ENCODE measurements at regions not wholly inside any gene's neighbourhood (a gene's known extent, or its start where the extent isn't known, plus 50 kb on each side); places are given as distances from the start of the nearest gene placed in this dataset.
A peak's percentile ranks its signal among the peaks of the same experiment; 100 is the strongest.

DNA sequence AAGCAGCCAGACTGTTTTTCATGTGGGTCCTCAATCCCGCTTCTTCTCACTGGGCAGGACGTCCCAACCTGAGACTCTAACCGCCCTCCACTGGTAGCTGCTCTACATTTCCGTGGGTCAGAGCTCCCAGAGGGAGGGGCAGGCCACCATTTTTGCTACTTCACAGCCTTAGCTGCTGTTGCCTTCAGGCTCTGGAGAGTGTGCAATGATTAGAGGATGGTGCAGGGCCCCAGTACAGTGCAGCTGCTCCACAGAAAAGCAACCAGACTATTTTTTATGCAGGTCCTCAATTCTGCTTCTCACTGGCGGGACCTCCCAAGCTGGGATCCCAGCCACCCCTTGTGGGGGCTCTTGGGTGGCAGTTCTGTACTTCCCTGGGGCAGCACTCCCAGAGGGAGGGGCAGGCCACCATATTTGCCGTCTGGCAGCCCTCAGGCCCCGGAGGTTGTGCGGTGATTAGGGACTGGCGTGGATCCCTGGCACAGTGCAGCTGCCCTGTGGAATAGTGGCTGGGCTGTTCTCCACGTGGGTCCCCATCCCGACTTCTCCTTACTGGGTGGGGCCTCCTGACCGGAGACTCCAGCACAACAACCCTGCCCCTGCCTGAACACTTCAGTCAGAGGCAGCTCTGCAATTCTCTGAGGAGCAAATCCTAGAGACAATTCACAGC, 647.6 kb upstream of the PKN2 start:
- DNase-seq: no peak

DNA sequence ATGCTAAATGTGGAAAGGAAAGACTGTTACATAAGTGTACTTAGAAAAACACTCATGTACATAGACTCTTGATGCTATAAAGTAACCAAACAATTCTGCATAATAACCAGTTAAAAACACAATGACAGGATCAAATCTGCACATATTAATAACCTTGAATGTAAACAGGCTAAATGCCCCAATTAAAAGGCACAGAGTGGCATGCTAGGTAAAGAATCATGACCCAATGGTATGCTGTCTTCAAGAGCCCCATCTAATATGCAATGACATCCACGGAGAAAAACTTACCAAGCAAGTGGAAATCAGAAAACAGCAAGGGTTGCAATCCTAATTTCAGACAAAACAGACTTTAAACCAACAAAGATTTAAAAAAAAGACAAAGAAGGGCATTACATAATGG, 644.8 kb upstream of the PKN2 start:
- DNase-seq: no peak

DNA sequence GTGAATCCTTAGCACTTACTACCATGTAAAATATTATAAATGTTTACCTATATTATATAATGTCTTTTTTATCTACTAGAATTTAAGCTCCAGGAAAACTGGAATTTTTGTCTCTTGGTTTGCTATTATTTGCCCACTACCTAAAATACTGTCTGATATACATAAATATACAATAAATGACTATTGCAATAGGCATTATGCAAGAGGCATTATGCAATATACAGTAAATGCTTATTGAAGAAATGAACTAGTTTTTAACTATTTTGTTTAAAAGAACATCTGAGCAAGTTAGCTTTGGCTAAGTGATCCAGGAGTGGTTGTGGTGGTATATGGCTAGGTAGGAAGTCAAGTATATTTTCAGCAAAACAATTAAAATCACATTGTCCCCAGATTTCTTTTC, 640.2 kb upstream of the PKN2 start:
- no peak for DNase-seq

DNA sequence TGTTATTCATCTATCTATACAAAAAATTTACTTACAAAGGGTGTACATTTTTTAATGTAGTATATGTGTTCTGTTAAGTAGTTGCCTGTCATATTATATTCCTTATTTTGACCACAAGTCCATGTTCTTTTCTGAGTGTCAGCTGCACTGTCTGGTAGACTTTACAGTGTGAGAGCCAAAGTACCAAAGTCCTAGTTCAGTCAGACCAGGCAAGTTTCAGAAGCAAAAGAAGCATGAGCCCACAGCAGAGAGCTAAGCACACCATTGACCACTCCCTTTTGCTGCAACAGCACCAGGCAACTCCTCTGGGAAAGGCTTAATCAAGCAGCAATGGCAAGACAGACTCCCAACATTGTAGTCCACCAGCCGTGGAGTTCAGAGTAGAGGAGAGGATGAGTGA, 631.9 kb upstream of the PKN2 start:
- no peak for DNase-seq

DNA sequence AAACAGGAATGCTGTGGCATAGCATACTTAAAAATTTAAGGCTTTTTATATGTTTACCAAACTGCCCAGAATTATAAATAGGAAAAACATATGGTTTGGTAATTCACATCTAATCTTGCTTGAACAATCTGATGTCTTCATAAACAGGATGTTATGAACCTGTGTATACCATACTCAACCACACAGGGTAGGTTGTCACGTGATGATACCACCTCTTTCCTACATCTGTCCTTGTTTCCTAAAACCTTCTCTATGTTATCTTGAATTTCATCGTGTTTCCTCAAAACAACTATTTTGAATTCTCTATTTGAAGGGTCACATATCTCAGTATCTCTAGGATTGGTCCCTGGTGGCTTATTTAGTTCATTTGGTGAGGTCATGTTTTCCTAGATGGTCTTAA, 631.0 kb upstream of the PKN2 start:
- DNase-seq: no peak

DNA sequence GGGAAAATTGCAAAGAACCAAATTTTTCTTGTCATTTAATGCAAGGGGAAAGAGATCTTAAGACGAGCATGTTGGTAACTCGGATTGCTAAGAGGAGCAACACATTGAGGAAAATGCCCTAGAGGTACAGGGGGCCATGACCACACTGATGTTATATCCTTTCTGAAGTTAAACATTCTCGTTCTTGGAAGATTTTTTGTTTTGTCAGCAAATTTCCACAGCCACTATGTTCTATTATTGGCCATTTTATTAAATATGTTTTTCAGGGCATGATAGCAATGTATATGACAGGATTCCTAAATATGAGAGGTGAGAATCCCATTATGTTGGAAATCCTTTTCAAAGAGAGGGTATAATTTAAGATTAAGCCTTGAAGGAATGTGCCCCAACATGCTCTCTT, 627.2 kb upstream of the PKN2 start:
- DNase-seq: no peak

DNA sequence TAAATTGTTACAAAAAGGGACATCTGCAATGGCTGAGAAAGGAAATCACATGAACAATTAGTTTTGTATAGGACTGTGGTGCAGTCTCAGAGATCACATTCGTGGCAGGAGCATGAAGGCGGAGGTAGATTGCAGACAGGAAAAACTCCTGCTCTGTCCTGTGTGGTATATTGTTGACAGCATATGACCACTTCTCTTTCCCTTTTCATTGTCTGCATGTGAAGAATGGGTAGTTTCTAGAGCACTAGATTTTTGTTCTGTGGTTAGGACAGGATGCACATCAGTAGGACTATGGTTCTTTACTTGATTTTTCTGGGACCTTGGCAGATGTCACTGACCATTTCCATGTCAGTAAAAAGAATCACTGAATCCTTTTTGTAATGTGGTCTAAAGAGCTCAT, 625.9 kb upstream of the PKN2 start:
- no peak for DNase-seq

DNA sequence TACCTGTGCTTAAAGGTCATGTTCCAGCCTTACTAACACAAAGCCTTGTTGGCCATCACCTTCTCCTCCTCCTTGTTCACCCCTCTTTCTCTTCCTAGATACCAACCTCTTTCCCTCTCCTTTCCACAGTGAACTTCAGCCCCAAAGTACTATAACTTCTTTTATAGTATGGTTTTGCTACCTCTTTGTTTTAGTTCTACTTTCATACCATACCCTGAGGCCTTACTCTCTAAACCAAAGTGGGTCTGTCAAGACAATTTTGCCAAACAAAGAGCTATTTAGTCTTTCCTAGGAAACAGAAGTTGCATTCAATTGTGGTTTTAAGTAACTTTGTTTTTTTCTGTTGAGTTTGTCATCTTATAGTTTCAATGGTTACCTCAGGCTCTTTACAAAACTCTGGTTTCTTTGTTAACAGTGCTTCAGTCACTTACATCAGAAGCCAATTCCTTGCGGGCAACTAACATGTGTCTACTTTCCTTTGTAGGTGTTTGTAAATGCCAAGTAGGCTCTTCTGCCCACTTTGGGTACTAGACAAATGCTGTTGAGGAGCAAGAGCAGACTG, 623.9 kb upstream of the PKN2 start:
- no peak for DNase-seq

DNA sequence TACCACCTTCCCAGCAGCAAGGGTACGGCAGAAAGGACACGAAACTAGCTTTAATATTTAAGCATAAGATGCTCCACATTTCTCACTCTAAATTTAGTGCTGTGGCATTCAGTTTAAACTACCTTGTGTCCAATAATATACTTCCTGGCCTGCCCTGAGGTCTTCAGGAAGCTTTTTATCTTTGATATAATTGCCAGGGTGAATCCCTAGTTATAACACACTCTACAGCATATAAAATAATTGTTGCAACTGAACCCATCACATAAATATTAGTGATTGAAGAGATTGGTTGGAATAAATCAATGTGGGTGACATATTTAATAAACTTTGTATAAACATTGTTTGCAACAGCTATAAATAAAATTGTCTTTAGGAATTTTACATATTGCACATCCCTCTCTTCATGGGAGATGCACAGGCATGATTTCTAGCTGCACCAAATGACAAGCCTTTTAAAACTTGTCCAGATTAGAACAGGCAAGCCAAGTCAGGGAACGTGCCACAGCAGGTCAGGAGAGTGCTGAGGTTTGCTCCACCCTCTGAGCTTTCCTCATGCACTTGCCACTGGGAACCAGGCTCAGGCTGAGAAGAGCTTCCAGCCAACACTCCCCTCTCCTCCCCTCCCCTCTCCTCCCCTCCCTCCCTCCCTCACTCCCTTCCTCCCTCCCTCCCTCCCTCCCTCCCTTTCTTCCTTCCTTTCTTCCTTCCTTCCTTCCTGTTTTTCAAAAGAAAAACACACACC, 623.2 kb upstream of the PKN2 start:
- DNase-seq: peak; percentile 8 to 51 (median 10)

DNA sequence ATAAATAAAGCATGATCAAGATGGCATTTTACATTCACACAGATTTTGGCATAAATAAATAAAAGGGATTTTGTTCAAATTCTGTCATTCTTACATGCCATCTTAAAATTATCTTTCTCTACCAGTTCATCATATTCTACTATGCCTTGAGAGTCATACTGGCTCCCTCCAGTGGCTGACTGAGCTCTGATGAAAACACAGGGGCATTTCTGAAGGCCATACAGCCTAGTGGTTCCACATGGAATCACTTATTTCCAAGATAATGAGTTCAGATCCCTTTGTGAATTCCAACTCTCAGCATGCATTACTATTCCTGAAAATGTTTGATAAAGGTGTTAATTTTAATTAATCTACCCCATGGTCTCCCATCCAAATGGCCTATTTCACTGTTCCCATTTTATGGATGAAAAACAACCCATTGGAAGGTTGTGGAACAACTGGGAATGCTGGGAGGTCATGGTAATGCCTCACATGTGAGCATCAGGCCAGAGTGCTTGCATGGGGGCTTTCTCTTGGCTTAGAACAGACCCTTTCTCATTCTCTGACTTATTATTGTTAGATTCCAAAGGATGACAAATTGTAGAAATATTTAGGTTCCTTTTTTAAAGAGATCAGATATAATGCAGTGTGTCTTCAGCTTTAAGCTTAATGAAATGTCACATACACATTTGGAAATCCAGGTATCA, 622.4 kb upstream of the PKN2 start:
- DNase-seq: peak; percentile 23 to 73 (median 60)

DNA sequence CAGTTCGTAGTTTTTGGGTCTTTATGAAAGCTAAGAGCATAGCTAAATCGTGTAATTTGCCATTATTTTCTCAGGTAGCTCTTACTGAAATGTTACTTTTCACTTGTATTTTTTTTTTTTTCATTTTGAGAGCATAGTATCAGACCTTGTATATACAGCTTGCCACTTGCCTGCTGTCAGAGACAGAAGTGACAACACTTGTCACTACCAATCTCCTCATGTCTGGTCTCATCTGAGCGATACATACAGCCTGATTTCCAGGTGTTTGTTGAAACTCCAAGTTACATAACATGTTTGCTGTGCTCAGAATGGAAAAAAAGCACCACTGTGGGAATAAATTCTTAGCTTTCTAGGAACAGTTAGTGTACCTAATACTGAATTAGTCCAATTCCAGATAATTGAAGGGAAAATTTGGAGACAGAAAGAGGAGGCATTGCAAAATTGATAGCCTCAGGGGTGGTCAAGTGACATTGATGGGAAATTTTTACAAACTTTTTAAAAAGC, 621.4 kb upstream of the PKN2 start:
- peak in 1 of 3 experiments; percentile 3 for DNase-seq

DNA sequence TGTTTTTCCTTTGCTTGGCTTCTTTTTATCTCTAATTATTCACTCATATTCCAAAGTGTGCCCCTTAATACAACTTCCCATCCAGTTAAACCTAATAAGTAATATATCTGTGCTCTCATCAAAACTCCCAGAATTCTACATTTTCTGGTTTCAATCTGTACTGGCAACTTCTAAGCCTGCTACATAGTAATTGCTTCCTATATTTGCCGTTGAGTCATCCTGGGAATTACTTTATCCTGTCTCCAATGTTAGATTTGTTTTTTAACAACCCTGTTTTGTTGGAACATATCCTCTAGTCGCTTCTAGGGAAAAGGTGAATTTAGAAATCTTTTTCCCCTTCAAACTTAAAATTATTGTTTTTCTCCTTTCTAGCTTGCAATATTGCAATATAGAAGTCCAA, 620.5 kb upstream of the PKN2 start:
- no peak for DNase-seq

DNA sequence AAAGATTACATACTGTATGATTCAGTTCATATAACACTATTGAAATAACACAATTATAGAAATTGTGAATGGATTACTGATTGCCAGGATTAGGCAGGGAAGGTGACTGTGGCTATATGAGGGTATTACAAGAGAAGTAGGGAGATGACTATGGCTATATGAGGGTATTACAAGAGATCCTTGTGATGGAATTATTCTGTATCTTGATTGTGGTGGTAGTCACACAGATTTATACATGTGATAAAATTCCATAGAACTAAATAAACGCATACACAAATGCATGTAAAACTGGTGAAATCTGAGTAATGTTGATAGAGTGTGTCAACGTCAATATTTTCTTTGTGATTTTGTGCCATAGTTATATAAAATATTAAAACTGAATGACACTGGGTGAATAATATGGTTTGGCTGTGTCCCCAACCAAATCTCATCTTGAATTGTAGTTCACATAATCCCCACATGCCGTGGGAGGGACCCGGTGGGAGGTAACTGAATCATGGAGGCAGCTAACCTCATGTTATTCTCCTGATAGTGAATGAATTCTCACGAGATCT, 615.6 kb upstream of the PKN2 start:
- no peak for DNase-seq

DNA sequence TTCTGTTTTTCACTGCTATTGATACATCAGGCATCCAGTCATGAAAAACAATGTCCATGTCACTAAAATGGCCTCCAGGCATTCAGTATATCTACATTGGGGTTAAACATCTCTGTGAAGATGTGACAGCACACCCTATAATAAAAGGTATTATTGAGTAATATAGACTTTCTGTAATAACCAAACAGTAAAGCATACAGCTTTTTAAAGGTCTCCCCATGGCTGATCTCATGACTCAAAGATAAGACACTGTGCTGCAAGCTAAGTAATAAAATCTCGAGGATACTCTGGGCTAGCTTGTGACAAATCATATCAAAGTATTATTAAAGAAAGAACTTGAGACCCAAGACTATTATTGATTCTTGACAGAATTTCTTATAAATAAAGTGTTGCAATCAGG, 613.1 kb upstream of the PKN2 start:
- DNase-seq: no peak

DNA sequence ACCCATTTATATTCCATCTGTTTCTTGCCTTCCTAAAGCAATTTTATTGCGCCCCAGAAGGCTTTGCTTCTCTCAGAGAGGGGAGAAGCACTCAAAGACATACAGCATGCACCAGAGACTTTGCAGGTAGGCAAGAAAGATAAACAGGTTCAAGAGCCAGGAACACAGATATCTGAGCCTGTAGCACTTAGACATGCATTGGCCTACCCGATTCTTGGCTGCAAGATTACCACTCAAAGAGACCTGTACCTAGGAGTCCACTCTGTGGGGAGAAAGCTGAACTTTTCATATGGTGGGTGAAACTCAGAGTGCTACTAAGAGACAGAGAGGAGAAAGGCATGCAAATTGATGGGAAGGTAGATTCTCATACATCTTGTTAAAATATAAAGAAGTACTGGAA, 609.4 kb upstream of the PKN2 start:
- DNase-seq: no peak

DNA sequence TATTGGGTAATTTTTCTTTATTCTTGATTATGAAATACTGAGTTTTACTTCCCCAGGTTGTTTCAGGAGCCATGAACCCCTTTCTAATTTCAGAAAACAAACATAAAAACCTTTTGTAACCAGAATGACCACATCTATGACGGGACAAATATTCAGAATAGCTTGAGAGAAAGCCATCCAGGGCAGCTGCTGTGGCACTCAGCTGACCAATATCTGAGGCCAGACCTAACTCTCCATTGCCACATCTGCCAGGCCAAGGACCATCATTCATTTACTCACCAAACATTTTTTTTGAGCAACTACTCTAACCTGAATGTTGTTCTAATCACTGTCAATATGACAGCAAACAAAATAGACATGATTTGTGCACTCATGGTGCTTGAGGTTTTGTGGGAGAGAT, 608.3 kb upstream of the PKN2 start:
- no peak for DNase-seq

DNA sequence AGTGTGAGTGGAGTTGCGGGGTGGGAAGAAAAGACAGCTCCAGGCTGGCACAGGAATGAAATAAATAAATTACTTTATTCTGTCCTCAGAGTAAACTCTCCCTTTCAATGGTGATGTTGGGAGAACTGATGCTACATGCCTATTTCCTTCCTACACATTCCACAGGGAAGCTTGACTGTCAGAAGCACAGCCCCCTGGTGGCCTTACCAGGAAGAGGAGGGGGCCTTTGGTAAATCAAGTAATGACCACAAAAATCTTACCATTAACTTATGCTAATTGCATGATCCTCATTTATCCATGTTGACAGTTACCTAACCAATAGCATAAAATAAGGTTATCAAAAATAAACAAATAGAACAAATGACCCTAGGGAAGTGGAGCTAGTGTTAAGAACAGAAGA, 605.0 kb upstream of the PKN2 start:
- peak in 2 of 3 experiments; percentile 3 to 18 for DNase-seq

DNA sequence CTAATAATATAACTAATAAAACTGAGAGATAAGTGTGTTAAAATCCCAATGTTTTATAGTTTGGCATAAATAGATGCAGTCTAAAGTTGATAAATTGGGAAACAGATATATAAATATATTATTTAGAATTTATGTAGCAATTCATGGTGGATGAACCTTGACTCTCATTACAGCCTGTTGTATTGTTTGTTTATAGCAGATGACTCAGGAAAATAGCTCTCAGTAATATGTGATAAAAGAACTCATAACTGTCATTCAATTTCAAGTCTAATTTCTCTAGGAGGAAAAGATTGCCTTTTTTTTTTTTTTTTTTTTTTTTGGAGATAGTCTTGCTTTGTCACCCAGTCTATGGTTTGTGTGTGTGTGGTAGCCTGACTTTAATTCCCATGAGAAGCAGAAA, 603.2 kb upstream of the PKN2 start:
- DNase-seq: no peak

DNA sequence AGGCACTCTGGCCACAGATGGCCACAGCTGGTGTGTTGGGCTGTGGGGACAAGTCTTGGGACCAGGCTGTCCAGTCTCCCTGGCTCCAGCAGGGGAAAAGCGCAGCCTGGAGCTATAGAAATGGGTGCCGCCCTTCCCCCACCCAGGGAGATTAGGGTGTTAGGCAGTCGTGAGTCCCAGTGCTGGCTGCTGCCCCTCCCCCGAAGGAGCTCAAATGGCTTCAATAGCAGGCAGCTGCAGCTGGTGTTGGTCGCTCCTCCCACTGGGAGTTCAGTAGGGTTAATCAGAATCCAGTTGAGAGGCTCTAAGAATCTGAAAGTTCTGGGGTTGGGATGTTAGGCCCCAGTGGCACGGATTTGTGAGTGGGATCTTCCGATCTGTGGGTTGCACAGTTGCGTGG, 595.6 kb upstream of the PKN2 start:
- peak in 1 of 3 experiments; percentile 4 for DNase-seq

DNA sequence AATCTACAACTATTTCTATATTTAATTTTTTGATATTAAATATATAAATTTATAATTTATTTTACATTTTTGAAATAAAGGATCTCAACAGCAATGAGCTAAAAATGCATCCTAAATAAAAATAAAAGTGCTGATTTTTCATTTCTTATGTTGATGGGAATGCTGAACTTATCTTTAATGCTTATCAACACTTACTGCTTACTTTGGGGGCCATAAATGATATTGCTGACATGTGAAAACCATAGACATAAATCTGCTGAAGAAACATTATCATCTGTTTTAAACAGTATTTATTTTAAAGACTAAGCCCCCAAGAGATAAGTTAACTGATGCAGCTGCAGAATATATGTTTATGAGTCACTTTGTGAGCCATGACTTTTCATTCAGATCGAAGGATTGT, 594.1 kb upstream of the PKN2 start:
- no peak for DNase-seq

DNA sequence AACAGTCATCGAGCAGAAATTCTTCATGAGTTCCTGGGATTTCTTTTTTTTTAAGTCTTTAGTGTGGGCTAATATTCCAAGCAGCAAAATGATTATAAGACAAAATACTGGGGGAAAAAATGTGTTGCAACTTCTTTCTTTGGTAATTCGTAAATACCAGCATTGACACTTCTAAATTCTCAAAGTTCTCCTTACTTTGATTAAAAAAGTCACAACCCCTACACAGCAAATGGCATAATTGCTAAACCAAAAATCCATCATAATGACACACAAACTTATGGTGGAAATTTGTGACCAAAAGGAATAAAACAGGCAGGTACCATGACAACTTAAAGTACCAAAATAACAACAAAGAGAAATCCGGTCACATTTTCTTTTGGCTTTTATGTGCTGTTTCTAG, 585.2 kb upstream of the PKN2 start:
- DNase-seq: no peak

DNA sequence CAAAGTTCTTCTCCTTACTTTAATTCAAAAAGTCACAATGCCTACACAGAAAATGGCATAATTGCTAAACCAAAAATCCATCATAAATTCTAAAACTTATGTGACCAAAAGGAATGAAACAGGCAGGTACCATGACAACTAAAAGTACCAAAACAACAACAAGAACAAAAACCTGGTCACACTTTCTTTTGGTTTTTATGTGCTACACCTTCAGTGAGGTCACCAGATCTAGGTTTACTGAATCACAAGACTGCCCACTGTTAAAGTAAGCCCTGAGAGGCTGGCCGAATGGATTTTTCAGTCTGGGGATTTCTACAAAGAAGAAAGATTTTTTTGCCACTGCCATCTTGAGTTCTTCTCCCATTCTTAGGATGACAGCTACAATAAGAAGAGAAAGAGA, 583.0 kb upstream of the PKN2 start:
- no peak for DNase-seq

DNA sequence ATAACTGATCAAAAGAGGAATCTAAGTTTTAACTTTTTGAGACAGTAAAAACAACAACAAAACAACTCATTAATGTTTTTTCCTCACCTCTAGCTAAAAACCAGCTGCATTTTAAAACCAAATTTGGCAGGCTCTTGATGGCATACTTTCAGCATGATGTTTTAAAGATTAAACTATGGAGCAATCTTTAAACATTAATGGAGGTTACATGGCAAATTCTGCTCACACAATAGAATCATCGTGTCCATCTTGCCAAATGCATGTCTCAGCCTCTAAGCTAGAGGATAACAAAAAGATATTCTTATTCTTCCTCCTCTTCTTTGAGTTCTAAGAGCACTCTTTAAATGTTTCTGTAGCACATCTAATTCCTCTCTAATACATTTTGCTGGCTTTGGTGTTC, 579.8 kb upstream of the PKN2 start:
- DNase-seq: no peak
